ENCODE measurements at regions not wholly inside any gene's neighbourhood (a gene's known extent, or its start where the extent isn't known, plus 50 kb on each side); places are given as distances from the start of the nearest gene placed in this dataset.

- Histone ChIP-seq H3K36me3 (no peaks in the 10 kb centered on the region), H3K27ac (no peak overlapping the region), H3K4me1 (no peaks in the 10 kb centered on the region), H3K9me3 (no peaks in the 10 kb centered on the region), H3K4me3 (no peak overlapping the region), H3K9ac (ENCODE audit: low read depth in 2 of 2, low read length in 2 of 2) (no peak overlapping the region), H3K27me3 (no peaks in the 10 kb centered on the region)
- no peak for DNase-seq
- intact Hi-C loops (cut with DNase I): no loop called here
- no peak for TF ChIP-seq CTCF (IDR thresholded peaks at IDR 0.05)
These were observed 100.0 kb downstream of the ACTBL2 start for GRCh38 chr5:57382655-57383054.

- H3K4me1 ChIP-seq: no peaks in the 10 kb centered on the region
- no peaks in the 10 kb centered on the region for H3K36me3 ChIP-seq
- H3K4me3 ChIP-seq: no peak overlapping the region
- H3K9me3 ChIP-seq: no peaks in the 10 kb centered on the region
- no peak for TF ChIP-seq CTCF (IDR thresholded peaks at IDR 0.05)
- no peaks in the 10 kb centered on the region for H3K27me3 ChIP-seq
- H3K9ac ChIP-seq (ENCODE audit: low read depth in 2 of 2, low read length in 2 of 2): no peak overlapping the region
- intact Hi-C loops (cut with DNase I): no loop called here
- DNase-seq: no peak
- no peak overlapping the region for H3K27ac ChIP-seq
These were observed 112.2 kb downstream of the ACTBL2 start for GRCh38 chr5:57370376-57370775.

GRCh38 chr5:57368010-57368409, 114.6 kb downstream of the ACTBL2 start:
- H3K9ac ChIP-seq (ENCODE audit: low read depth in 2 of 2, low read length in 2 of 2): no peak overlapping the region
- no peak overlapping the region for H3K27ac ChIP-seq
- no peak overlapping the region for H3K4me3 ChIP-seq
- no peaks in the 10 kb centered on the region for H3K4me1 ChIP-seq
- no peak for DNase-seq
- intact Hi-C loops (cut with DNase I): no loop called here
- no peaks in the 10 kb centered on the region for H3K36me3 ChIP-seq
- TF ChIP-seq CTCF (IDR thresholded peaks at IDR 0.05): no peak
- H3K27me3 ChIP-seq: no peaks in the 10 kb centered on the region
- H3K9me3 ChIP-seq: no peaks in the 10 kb centered on the region

GRCh38 chr5:57366744-57367143, 115.9 kb downstream of the ACTBL2 start:
- TF ChIP-seq CTCF (IDR thresholded peaks at IDR 0.05): no peak

GRCh38 chr5:57362951-57363350, 119.7 kb downstream of the ACTBL2 start:
- Histone ChIP-seq H3K27ac (no peak overlapping the region), H3K36me3 (no peaks in the 10 kb centered on the region), H3K4me1 (no peaks in the 10 kb centered on the region), H3K9me3 (no peaks in the 10 kb centered on the region), H3K4me3 (no peak overlapping the region), H3K27me3 (no peaks in the 10 kb centered on the region), H3K9ac (ENCODE audit: low read depth in 2 of 2, low read length in 2 of 2) (no peak overlapping the region)
- no peak for TF ChIP-seq CTCF (IDR thresholded peaks at IDR 0.05)
- intact Hi-C loops (cut with DNase I): no loop called here
- DNase-seq: no peak

More at GRCh38 chr5:57366744-57367143, 115.9 kb downstream of the ACTBL2 start:
- intact Hi-C loops (cut with DNase I): no loop called here
- Histone ChIP-seq H3K27ac (no peak overlapping the region), H3K9me3 (no peaks in the 10 kb centered on the region), H3K4me1 (no peaks in the 10 kb centered on the region), H3K4me3 (no peak overlapping the region), H3K36me3 (no peaks in the 10 kb centered on the region), H3K9ac (ENCODE audit: low read depth in 2 of 2, low read length in 2 of 2) (no peak overlapping the region), H3K27me3 (no peaks in the 10 kb centered on the region)
- DNase-seq: no peak

GRCh38 chr5:57360871-57361270, 121.7 kb downstream of the ACTBL2 start:
- TF ChIP-seq CTCF (IDR thresholded peaks at IDR 0.05): no peak

More at GRCh38 chr5:57360871-57361270, 121.7 kb downstream of the ACTBL2 start:
- intact Hi-C loops (cut with DNase I): no loop called here
- Histone ChIP-seq H3K4me3 (no peak overlapping the region), H3K27ac (no peak overlapping the region), H3K9me3 (no peaks in the 10 kb centered on the region), H3K4me1 (no peaks in the 10 kb centered on the region), H3K36me3 (no peaks in the 10 kb centered on the region), H3K9ac (ENCODE audit: low read depth in 2 of 2, low read length in 2 of 2) (no peak overlapping the region), H3K27me3 (no peaks in the 10 kb centered on the region)
- no peak for DNase-seq
